ENCODE measurements at regions not wholly inside any gene's neighbourhood (a gene's known extent, or its start where the extent isn't known, plus 50 kb on each side); places are given as distances from the start of the nearest gene placed in this dataset.

- H3K9me3 ChIP-seq (ENCODE audit: insufficient read depth, low read length), result peaks cover 21% of the 10 kb centered on the region
- no peaks in the 10 kb centered on the region for H3K36me3 ChIP-seq (ENCODE audit: insufficient read depth, insufficient read length, low read length)
- no peak for DNase-seq (ENCODE audit: low read depth, low spot score)
- no peaks in the 10 kb centered on the region for H3K4me1 ChIP-seq (ENCODE audit: insufficient read depth, insufficient read length)
- TF ChIP-seq ZNF274 (IDR thresholded peaks at IDR 0.05; ENCODE audit: low read depth, low read length), result no peak
- TF ChIP-seq SUZ12 (IDR thresholded peaks at IDR 0.05; ENCODE audit: extremely low read depth, insufficient read depth, insufficient read length), result no peak
- no peak for TF ChIP-seq YY1 (IDR thresholded peaks at IDR 0.05; ENCODE audit: insufficient read depth, insufficient read length)
- no peak overlapping the region for H3K4me3 ChIP-seq (ENCODE audit: insufficient read length, low read depth)
- no peaks in the 10 kb centered on the region for H3K27me3 ChIP-seq (ENCODE audit: insufficient read depth, insufficient read length)
- no peak overlapping the region for H3K9ac ChIP-seq (ENCODE audit: insufficient read length, low read depth)
Observed at GRCh38 chr12:59134750-59135149, 214.4 kb upstream of the LRIG3 start.

- H3K4me3 ChIP-seq (ENCODE audit: insufficient read length, low read depth), result no peak overlapping the region
- TF ChIP-seq YY1 (IDR thresholded peaks at IDR 0.05; ENCODE audit: insufficient read depth, insufficient read length) (no peak), ZNF274 (IDR thresholded peaks at IDR 0.05; ENCODE audit: low read depth, low read length) (no peak), SUZ12 (IDR thresholded peaks at IDR 0.05; ENCODE audit: extremely low read depth, insufficient read depth, insufficient read length) (no peak)
- no peaks in the 10 kb centered on the region for H3K4me1 ChIP-seq (ENCODE audit: insufficient read depth, insufficient read length)
- no peaks in the 10 kb centered on the region for H3K36me3 ChIP-seq (ENCODE audit: insufficient read depth, insufficient read length, low read length)
- DNase-seq (ENCODE audit: low read depth, low spot score), result peak; percentile 11
- H3K9me3 ChIP-seq (ENCODE audit: insufficient read depth, low read length), result peaks cover 27% of the 10 kb centered on the region
- H3K9ac ChIP-seq (ENCODE audit: insufficient read length, low read depth), result no peak overlapping the region
- no peaks in the 10 kb centered on the region for H3K27me3 ChIP-seq (ENCODE audit: insufficient read depth, insufficient read length)
Observed at GRCh38 chr12:59131462-59131861, 211.2 kb upstream of the LRIG3 start.

GRCh38 chr12:59122784-59123183 is 202.5 kb upstream of the LRIG3 start:
- Histone ChIP-seq H3K4me3 (ENCODE audit: insufficient read length, low read depth) (no peak overlapping the region), H3K4me1 (ENCODE audit: insufficient read depth, insufficient read length) (no peaks in the 10 kb centered on the region), H3K27me3 (ENCODE audit: insufficient read depth, insufficient read length) (no peaks in the 10 kb centered on the region), H3K9me3 (ENCODE audit: insufficient read depth, low read length) (no peaks in the 10 kb centered on the region), H3K9ac (ENCODE audit: insufficient read length, low read depth) (no peak overlapping the region), H3K36me3 (ENCODE audit: insufficient read depth, insufficient read length, low read length) (no peaks in the 10 kb centered on the region)
- no peak for DNase-seq (ENCODE audit: low read depth, low spot score)
- TF ChIP-seq SUZ12 (IDR thresholded peaks at IDR 0.05; ENCODE audit: extremely low read depth, insufficient read depth, insufficient read length), result no peak
- TF ChIP-seq ZNF274 (IDR thresholded peaks at IDR 0.05; ENCODE audit: low read depth, low read length), result no peak
- TF ChIP-seq YY1 (IDR thresholded peaks at IDR 0.05; ENCODE audit: insufficient read depth, insufficient read length), result no peak

- Histone ChIP-seq H3K4me3 (ENCODE audit: insufficient read length, low read depth) (no peak overlapping the region), H3K9me3 (ENCODE audit: insufficient read depth, low read length) (no peaks in the 10 kb centered on the region), H3K36me3 (ENCODE audit: insufficient read depth, insufficient read length, low read length) (no peaks in the 10 kb centered on the region), H3K9ac (ENCODE audit: insufficient read length, low read depth) (no peak overlapping the region), H3K27me3 (ENCODE audit: insufficient read depth, insufficient read length) (no peaks in the 10 kb centered on the region), H3K4me1 (ENCODE audit: insufficient read depth, insufficient read length) (no peaks in the 10 kb centered on the region)
- TF ChIP-seq SUZ12 (IDR thresholded peaks at IDR 0.05; ENCODE audit: extremely low read depth, insufficient read depth, insufficient read length) (no peak), ZNF274 (IDR thresholded peaks at IDR 0.05; ENCODE audit: low read depth, low read length) (no peak), YY1 (IDR thresholded peaks at IDR 0.05; ENCODE audit: insufficient read depth, insufficient read length) (no peak)
- DNase-seq (ENCODE audit: low read depth, low spot score), result no peak
Observed at GRCh38 chr12:59121451-59121850, 201.1 kb upstream of the LRIG3 start.

- no peak for TF ChIP-seq ZNF274 (IDR thresholded peaks at IDR 0.05; ENCODE audit: low read depth, low read length)
- no peak for TF ChIP-seq YY1 (IDR thresholded peaks at IDR 0.05; ENCODE audit: insufficient read depth, insufficient read length)
- TF ChIP-seq SUZ12 (IDR thresholded peaks at IDR 0.05; ENCODE audit: extremely low read depth, insufficient read depth, insufficient read length), result no peak
- Histone ChIP-seq H3K4me3 (ENCODE audit: insufficient read length, low read depth) (no peak overlapping the region), H3K9ac (ENCODE audit: insufficient read length, low read depth) (no peak overlapping the region), H3K27me3 (ENCODE audit: insufficient read depth, insufficient read length) (no peaks in the 10 kb centered on the region), H3K9me3 (ENCODE audit: insufficient read depth, low read length) (no peaks in the 10 kb centered on the region), H3K4me1 (ENCODE audit: insufficient read depth, insufficient read length) (no peaks in the 10 kb centered on the region), H3K36me3 (ENCODE audit: insufficient read depth, insufficient read length, low read length) (no peaks in the 10 kb centered on the region)
- DNase-seq (ENCODE audit: low read depth, low spot score), result no peak
Observed at GRCh38 chr12:59119676-59120075, 199.4 kb upstream of the LRIG3 start.

GRCh38 chr12:59118356-59118755 is 198.1 kb upstream of the LRIG3 start:
- Histone ChIP-seq H3K4me1 (ENCODE audit: insufficient read depth, insufficient read length) (no peaks in the 10 kb centered on the region), H3K9ac (ENCODE audit: insufficient read length, low read depth) (no peak overlapping the region), H3K36me3 (ENCODE audit: insufficient read depth, insufficient read length, low read length) (no peaks in the 10 kb centered on the region), H3K9me3 (ENCODE audit: insufficient read depth, low read length) (no peaks in the 10 kb centered on the region), H3K27me3 (ENCODE audit: insufficient read depth, insufficient read length) (no peaks in the 10 kb centered on the region), H3K4me3 (ENCODE audit: insufficient read length, low read depth) (no peak overlapping the region)
- TF ChIP-seq SUZ12 (IDR thresholded peaks at IDR 0.05; ENCODE audit: extremely low read depth, insufficient read depth, insufficient read length) (no peak), ZNF274 (IDR thresholded peaks at IDR 0.05; ENCODE audit: low read depth, low read length) (no peak), YY1 (IDR thresholded peaks at IDR 0.05; ENCODE audit: insufficient read depth, insufficient read length) (no peak)
- DNase-seq (ENCODE audit: low read depth, low spot score), result no peak

GRCh38 chr12:59115995-59116394 is 195.7 kb upstream of the LRIG3 start:
- TF ChIP-seq ZNF274 (IDR thresholded peaks at IDR 0.05; ENCODE audit: low read depth, low read length), result no peak
- TF ChIP-seq SUZ12 (IDR thresholded peaks at IDR 0.05; ENCODE audit: extremely low read depth, insufficient read depth, insufficient read length), result no peak
- no peak for TF ChIP-seq YY1 (IDR thresholded peaks at IDR 0.05; ENCODE audit: insufficient read depth, insufficient read length)
- Histone ChIP-seq H3K9me3 (ENCODE audit: insufficient read depth, low read length) (no peaks in the 10 kb centered on the region), H3K36me3 (ENCODE audit: insufficient read depth, insufficient read length, low read length) (no peaks in the 10 kb centered on the region), H3K4me1 (ENCODE audit: insufficient read depth, insufficient read length) (no peaks in the 10 kb centered on the region), H3K9ac (ENCODE audit: insufficient read length, low read depth) (no peak overlapping the region), H3K27me3 (ENCODE audit: insufficient read depth, insufficient read length) (no peaks in the 10 kb centered on the region), H3K4me3 (ENCODE audit: insufficient read length, low read depth) (no peak overlapping the region)
- DNase-seq (ENCODE audit: low read depth, low spot score), result no peak

Measured in NT2/D1 (cell line).